GM12865 (cell line): ENCODE measurements at regions not wholly inside any gene's neighbourhood (a gene's known extent, or its start where the extent isn't known, plus 50 kb on each side); places are given as distances from the start of the nearest gene placed in this dataset.

ENCODE experiments used
- DNase-seq: peaks from one replicate; pipeline ENCODE4 v3.0.0; 2010; ENCODE audit warnings: low read depth
- H3K4me3 ChIP-seq: 2 replicates; pipeline ENCODE4 v1.5.1; 2011; ENCODE audit warnings: mild to moderate bottlenecking, low read depth, low read length, control low read depth
- CTCF ChIP-seq: IDR thresholded peaks from 2 replicates; pipeline ENCODE4 v1.5.1; 2011; ENCODE audit warnings: low read length, control low read depth, low read depth, inconsistent platforms; ENCODE audit not compliant: insufficient read depth; ENCODE audit errors: missing control alignments

- DNase-seq = peak; percentile 11
- no peak overlapping the region for H3K4me3 ChIP-seq
- no peak for TF ChIP-seq CTCF
These were observed 317.3 kb upstream of the PDE4D start for GRCh38 chr5:60210810-60211209.

- no peak for TF ChIP-seq CTCF
- H3K4me3 ChIP-seq = no peak overlapping the region
- no peak for DNase-seq
These were observed 315.8 kb upstream of the PDE4D start for GRCh38 chr5:60209146-60209840.

DNA sequence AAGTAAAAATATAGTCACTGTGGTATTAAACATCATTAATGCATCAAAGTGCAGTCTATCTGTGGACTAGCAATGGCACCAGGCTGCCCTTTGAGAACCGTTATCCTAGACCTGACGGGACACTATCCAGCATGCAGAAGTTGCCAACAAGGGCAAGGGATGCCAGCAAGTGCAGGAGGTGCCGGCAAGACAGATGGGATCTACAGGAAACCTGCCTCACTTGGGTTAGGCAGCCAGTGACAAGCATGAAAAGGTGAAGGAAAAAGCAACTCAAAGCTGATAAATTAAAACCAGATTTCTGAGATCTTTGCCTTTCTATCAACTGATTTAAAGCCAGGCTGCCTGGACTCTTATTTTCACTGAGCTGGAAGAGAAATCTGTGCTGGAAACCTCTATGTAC lies 315.2 kb upstream of the PDE4D start:
- H3K4me3 ChIP-seq = no peak overlapping the region
- no peak for DNase-seq
- no peak for TF ChIP-seq CTCF

- TF ChIP-seq CTCF = no peak
- H3K4me3 ChIP-seq = no peak overlapping the region
- peak; percentile 48 for DNase-seq
These were observed 313.5 kb upstream of the PDE4D start for GRCh38 chr5:60207040-60207439.

- H3K4me3 ChIP-seq = no peak overlapping the region
- TF ChIP-seq CTCF = no peak
- DNase-seq = no peak
These were observed 312.7 kb upstream of the PDE4D start for GRCh38 chr5:60206234-60206633.

- H3K4me3 ChIP-seq = no peak overlapping the region
- no peak for DNase-seq
- TF ChIP-seq CTCF = no peak
These were observed 311.5 kb upstream of the PDE4D start for GRCh38 chr5:60205071-60205470.
